NCI-H526 (cell line): ENCODE measurements at regions not wholly inside any gene's neighbourhood (a gene's known extent, or its start where the extent isn't known, plus 50 kb on each side); places are given as distances from the start of the nearest gene placed in this dataset.
"Not testable (repeated sequence)": the region's sequence is repeated elsewhere in the genome, so short reads cannot be mapped to it uniquely, and the experiment has no call there.

Experiments
- DNase-seq, 2 experiments: peaks; one replicate each; lab custom pipeline; 2025; lab: John Stamatoyannopoulos, UW

DNA sequence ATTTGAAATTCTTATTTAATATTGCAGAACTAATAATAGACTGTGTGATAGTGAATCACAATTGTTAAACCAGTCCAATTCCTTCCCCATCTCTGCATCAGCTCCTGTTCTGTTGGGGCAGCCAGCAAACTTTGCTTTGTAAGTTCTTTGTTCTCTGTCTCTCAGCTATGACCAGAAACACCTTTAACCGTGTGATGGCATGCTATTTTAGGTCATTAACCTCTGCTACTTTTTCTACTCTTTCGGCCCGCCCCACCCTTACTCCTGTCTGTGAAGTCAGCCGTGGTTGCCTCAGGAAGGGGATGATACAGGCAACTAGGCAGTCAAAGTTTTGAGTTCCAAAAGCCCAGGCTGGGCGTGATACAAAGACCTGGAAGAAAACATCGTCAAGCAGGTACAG lies 51.3 kb upstream of the EGFL6 start:
- no peak for DNase-seq

DNA sequence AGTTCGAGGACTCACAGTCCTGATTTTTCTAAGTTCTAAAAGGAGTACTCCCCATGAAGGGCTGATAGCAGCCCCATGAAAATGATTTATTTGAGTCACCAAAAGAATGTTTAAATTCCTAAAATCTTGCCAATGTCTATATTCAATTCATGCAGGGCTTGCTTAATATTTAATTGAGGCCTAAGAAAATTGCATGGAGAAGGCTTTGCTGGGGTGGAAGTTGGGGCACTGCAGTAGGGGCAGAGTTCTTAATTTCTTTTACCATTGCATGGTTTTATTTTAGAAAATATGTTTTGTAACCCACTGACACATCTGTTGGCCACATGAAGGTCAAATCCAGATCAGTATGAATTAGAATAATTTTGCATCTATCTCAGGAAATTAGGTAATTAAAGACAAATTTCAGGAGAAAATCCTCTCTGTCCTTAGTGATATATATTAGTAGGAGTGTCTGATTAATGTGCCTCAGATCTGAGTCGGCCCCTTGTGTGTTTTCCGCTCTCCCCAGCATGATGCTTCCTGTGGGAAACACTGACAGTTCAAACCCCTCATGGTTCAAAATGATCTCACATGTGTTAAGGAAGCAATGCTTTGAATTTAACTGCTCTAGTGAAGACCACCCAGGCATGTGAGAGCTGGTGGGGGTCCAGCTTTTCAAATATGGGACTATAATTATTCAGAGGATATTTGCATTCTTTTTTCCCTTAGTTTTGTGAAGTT lies 54.0 kb upstream of the EGFL6 start:
- DNase-seq, result no peak

DNA sequence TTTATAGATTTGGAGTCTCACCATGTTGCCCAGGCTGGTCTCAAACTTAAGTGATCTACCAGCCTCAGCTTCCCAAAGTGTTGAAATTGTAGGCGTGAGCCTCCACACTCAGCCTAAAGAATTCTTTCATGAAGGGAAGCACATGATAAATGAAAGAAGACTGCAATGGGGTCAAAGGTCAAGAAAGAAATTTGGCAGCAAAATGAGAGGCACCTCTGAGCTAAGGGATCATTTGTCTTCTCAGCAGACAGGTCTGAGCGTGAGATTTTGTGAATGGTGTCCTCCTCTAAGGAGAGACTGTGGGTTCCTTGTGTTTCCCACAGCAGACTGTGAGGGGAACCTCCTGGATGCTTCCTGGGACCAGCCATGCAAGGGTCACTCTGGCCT lies 57.5 kb upstream of the EGFL6 start:
- peak in 1 of 2 experiments; percentile 3 for DNase-seq

DNA sequence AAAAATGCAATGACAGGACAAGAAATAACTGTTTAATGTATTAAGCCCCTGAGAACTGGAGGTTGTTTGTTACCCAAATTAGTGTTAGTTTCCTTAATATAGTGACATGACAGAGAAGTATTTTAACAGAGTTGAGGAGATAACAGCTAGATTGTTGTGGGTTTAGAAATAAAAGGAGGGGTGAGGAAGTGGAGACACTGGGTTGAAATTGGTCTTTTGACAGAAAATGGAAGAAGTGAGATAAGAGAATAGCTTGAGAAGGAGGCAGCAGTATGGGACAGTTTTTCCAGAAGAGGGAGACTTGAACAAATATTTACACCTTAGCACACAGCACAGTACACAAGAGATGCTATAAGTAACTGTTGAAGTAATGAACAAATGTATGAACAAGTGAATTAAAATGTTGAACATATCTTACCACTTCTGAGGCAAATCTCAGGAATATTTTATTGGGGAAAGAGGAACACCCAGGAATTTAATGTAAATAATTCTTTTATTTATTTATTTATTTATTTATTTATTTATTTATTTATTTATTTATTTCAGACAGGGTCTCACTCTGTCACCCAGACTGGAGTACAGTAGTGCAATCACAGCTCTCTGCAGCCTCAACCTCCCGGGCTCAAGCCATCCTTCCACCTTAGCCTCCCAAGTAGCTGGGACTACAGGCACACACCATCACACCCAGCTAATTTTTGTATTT lies 58.0 kb upstream of the EGFL6 start:
- DNase-seq, result no peak

DNA sequence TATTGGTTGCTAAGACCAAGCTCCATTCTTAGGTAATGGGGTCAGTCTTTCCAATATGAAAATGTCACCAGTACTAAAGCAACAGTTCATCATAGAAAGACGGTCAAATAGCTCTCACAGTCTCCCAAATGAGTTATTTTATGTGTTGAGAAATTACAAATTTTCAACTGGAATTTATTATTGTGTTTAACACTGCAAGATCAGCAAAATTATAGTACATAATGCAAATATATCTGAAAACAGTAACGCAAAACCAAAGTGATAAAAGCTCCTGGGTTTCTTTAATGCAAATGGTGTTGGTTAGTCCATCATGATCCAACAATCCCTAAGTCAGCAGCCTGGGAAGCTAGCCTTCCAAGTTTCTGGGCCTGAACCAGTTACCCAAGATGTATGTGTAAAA lies 61.5 kb upstream of the EGFL6 start:
- DNase-seq, result no peak

DNA sequence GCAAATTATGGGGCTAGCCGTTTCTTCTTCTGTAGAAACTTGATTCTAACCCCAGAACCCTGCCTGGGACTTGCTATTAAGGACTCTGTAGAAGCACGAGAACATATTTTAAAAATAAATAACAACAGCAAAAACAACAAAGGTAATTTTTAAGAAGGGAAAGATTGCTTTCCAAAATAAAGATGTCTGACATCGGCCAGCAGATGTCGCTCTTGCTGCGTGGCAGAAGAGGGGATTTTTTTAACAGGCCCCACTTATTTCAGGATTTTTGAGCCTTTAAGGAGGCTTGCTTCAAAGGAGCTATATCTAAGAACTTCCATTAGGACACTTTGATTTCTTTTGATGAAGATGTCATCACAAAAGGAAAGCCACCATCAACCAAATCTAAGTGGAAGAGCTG lies 62.8 kb upstream of the EGFL6 start:
- peak; percentile 29 to 59 for DNase-seq

DNA sequence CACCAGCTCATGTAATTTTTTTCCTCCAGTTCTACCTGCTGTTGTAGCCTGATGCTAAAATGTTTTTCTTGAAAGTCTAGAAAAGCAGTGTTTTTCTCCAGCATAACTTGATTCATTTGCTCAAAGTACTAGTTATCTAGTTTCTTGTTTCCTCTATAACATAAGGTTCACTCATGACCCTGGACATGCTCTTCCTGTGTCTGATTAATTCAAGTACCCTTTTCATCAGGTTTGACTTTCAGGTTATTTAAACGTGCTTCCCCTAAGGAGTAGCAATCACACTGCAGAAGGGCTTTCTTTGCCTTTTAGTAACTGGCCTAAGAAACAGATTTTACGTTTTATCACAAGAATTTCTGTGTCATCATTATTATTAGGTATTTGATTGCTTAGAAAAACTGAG lies 66.8 kb upstream of the EGFL6 start:
- no peak for DNase-seq

DNA sequence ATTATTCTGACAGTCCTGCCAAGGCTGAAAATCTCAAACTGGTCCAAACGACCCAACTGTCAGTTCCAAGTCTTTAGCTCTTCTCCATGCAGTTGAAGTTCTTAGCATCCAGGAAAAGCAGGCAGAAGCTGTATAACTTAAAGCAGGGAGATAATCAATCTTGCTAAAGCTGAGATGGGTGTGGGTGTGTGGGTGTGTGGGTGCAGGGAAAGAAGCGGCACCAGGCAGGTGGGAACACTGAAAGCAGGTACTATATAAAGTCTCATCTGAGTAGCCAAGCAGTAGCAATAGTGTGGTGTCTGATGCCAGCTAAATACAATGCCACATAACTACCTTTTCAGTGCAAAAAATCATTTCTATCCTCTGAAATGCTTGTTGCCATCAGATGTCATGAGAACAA lies 69.7 kb upstream of the EGFL6 start:
- no peak for DNase-seq

DNA sequence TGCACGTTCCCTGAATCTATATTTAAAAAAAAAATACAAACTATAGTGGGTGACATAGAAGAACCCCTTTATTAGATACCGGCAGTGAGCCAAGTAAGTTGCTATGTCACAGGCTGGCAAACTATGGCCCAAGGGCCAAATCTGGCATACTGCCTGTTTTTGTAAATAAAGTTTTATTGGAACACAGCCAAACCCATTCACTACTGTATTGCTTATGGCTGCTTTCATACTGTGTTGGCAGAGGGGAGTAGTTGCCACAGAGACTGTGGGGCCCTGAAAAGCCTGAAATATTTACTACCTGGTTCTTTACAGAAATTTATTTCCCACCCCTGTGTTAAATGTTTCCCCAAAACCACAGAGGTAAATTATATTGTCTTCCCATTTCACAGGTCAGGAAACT lies 71.2 kb upstream of the EGFL6 start:
- no peak for DNase-seq

DNA sequence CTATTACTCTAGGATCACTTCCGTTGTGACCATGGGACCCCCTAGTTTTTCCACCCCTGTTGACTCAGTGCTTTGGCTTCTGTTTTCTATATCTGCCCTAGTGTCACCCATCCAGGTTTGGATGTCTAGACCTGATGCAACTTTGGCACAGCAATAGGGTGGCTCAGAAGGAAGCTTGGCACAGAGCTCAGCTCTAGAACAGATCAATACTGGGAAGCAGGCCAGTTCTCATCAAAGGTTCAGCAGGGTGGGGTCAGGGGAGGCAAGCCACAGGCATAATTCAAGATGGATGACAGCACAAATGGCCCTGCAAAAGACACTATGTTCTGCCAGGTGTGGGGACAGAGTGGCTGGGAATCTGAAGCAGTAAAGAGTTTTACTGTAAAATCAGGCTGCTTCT lies 74.2 kb upstream of the EGFL6 start:
- no peak for DNase-seq

DNA sequence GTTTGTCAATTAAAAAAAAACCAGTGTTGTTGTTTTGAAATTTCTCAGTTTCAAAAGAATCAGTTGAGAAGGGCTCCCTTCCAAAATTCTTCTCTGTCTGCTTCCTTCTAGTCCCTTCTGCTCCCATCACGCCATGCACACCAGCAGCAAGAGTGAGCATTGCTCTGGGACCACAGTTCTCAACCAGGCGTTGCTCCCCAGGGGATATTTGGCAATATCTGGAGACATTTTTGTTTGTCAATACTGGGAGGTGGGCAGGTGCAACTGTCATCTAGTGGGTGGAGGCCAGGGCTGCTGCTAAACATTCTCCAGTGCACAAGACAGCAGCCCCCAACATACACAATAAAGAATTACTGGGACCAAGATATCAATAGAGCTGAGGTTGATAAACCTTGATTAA lies 74.8 kb upstream of the EGFL6 start:
- no peak for DNase-seq

DNA sequence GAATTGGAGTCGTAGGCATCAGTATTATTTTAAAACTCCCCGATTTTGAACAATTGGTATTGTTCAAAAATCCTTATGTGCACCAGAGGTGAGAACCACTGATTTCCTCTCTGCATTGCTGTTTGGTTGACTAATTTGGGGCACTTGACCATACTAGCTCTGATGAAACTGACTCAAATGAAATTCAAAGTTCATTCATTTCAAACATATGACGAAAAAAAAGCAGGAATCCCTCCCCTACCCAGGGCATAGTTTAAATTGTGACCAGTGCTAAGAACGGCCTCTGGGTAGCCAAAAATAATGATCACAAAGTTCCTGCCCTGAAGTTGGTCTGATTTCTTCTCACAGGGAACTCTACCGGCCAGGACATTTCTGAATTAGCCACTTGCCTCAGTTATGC lies 75.7 kb upstream of the EGFL6 start:
- DNase-seq, result no peak

DNA sequence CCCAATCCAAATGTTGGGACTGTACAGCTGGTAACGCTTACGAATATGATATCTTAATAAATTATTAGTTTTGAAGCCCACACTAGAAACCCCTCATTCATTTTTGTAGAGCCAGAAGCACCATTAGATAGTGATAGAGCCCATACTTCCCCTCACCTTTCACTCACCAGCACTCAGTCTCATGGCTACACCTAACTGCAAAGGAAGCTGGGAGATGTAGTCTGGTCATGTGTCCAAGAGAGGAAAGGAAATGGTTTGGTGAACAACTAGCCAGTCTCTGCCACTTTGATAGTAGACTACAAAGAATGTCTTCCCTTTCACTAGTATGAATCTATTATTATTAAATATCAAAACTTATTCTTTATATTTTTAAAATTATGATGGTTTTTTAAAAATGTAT lies 77.1 kb upstream of the EGFL6 start:
- DNase-seq, result no peak

DNA sequence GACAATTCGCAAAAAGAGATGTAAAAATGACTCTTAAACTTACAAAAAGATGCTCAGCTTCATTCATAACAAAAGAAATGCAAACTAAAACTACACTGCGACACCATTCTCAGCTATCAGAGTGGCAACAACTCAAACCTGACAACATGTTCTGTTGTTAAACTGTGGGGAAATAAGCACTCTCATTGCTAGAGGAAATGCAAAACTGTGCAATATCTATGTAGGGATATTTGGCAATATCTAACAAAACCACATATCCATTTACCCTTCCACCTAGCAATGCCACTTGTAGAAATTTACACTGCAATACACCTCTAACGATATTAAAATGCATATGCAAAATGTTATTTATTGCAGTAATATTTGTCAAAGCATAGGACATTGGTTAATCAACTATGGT lies 78.3 kb upstream of the EGFL6 start:
- no peak for DNase-seq

DNA sequence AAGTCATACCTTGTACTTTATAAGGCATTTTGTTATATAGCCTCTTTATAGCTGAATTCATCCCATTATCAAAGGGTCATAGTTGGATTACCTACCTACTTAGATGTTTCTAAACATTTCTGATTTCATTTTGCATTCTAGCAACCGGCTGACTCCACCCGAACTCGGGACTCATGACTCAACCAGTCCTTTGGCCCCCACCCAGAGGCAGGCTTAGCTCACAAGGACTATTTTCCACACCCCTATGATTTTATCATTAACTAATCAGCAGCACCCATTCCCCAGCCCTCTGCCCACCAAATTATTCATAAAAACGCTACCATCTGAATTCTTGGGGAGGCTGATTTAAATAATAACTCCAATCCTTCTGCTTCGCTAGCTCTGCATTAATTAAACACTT lies 79.9 kb upstream of the EGFL6 start:
- no peak for DNase-seq

DNA sequence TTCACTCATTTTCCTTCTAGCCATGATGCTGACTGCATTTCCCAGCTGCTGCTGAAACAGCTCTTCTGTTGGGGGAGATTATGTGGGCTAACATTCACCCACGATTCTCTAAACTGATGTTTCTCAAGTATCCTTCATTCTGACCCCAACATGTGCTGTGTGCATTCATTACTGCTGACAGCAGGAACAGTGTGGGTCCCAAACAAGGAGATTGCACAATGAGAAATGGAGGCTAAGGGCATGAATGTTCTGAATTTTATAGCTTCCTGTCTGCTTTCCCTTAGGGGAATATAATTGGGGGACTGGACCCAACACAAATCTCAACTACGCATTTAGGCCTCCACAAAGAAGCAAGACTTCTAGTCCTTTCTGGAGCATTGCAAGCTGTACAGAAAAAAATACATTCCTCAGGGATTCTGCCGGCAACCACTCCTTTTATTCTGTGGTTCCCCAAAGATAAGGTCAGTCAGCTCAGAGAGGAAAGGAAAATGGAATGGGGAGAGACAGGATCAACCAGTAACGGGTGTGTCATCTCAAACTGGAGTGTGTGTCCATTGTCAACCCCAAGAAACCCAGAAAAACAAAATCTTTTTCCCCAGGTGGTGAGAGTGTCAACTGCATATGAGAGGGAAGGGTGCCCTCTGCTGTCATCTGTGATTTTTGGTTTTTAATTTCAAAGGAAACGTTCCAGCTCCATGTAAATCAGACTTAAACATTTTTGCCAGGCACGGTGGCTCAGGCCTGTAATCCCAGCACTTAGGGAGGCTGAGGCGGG lies 81.5 kb upstream of the EGFL6 start:
- peak; percentile 54 to 81 for DNase-seq

DNA sequence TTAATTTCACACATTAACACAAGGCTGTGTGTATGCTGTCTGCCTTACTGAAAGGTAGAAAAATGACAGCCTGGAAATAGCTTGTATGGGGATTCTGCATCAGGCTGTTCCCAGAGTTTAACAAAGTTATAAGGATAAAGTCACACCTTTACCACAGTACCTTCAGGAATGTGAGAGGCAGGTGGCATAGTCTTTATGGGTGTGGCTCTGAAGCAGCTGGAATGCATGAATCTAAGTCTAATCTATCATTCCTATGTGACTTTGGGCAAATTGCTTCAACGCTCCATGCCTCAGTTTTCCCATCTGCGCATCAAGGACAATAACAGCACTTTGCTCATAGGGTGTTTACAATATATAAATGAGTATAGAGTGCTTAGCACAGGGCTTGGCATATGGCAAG lies 84.2 kb upstream of the EGFL6 start:
- no peak for DNase-seq

DNA sequence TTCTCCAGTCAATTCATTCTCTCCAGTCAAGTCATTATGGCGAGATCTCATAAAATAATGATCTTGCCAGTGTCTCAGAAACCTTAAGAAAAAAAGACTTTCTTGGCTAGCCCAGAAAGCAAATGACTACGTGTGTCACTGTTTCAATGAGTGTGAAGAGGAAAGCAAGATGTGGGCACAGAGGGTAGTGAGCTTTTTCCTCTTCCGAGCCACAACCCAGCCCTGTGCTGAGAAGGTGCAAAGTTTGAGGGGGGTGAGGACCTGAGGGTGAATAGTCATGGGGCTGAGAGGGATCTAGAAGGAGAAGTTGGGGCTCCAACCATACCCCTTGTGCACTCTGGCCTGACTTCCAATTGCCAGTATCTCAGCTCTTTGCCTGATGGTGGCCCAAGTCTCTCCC lies 85.6 kb upstream of the EGFL6 start:
- DNase-seq, result no peak

DNA sequence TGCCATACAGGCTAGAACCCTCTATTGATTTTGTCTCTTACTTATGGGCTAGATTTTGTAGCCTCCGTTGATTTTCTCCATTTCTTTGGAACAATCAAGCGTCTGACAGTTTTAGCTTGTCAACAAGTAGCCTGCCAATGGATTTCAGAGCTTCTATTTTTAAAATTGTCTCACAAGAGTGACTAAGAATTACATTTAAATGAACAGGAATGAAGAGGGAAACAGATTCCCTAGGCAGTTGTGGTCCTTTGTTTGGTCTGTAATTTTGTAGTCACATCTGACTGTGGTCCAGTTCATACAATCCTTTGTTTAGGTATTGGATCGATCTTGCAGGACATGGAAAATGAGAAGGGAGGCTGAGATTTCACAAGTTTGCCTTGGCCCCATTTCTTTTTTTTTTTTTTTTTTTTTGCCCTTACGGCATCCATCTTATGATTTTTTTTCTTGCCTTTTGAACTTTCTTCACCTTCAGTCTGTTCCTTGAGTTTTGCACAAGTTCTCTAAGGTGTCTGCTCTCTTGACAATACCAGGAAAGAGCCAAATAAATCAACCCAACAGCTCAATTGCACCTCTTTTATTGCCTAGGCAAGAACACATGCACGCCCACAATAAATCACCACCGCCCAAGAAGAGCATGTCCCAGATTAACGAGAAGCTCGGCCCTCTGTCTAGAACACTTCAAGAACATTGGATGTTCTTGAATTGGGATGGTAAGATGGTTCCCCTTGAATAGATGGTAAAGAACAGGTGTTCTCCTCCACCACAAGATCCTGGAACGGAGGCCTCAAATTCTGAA lies 86.5 kb upstream of the EGFL6 start:
- no peak for DNase-seq

DNA sequence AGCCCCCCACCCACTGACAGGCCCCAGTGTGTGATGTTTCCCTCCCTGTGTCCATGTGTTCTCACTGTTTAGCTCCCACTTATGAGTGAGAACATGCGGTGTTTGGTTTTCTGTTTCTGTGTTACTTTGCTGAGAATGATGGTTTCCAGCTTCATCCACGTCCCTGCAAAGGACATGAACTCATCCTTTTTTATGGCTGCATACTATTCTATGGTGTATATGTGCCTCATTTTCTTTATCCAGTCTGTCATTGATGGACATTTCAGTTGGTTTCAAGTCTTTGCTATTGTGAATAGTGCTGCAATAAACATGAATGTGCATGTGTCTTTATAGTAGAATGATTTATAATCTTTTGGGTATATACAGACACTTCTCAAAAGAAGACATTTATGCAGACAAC lies 88.6 kb upstream of the EGFL6 start:
- DNase-seq, result not testable (repeated sequence)

DNA sequence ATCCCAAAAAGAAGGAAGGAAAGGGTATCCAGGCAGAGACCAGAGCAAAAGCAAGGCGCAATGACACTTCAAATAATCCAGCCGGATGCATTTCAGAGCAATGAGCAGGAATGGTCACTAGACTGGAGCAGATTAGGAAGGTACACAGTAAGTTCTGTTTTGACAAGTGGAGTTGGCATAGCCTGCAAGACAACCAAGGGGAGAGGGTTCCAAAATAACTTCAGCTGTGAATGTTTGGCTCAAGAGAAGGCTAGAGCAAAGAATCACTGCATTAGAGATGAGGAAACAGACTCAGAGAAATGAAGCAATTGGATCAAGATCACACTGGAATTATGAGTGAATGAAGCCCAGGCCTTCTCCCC lies 90.0 kb upstream of the EGFL6 start:
- DNase-seq, result no peak

DNA sequence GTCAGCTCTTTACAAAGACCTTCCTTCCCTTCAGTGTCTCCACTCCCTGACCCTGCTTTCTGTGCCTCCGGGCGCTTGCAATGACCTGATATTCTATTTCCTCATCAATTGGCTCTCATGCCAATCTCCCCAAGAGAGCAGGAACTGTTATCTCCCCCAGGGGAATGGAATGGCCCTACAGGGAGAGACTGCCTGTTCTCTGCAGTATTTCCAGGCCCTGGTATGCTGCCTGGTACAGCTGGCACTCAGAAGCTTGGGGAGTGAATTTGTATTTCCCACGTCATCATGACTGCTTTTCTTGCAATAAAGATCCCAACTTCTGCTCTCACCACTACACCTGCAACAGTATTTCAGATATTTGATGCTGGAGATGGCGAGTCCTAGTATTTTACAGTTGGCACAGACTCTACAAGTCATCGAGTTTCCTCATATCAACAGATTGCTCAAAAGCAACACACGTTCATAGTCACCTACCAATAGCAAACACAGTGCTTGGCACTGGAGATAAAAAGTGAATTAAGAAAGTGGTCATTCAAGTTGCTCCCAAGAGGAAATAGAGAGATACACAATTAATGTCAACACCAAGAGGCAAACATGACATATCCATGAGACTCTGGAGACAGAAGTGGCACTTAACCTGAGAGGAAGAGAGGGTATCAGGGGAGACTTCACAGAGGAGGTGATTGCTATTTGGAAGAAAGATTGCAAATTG lies 90.5 kb upstream of the EGFL6 start:
- DNase-seq, result no peak
